ENCODE measurements at regions not wholly inside any gene's neighbourhood (a gene's known extent, or its start where the extent isn't known, plus 50 kb on each side); places are given as distances from the start of the nearest gene placed in this dataset.

DNA sequence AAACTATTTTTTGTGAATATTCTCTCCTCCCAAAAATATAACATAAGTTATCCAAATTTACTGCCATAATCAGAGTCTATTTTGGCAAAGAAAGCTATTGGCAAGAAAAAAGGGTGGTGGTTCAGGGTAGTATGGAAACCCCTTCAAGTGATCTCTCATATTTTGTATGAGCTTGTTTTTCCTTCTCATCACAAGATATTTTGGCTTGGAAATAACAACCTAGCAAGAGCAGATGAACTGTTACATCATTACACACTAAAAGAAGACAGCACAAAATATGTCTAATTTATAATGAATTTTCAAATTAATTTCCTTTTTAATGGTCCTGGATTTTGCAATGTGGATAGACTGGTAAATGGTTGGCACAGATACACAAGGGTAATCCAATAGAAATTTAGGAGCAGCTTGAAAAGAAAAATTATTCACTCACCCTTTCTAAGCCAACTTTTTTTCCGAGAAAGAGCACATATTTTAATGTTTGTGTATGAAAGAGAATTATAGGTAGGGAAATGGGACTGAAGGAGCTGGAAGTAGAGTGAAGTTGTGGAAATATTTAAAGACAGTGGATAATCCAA lies 225.1 kb downstream of the EFNB2 start:
- TF ChIP-seq CTCF (IDR thresholded peaks at IDR 0.05), result no peak
- TF ChIP-seq POLR2A (IDR thresholded peaks at IDR 0.05), result no peak
